ENCODE measurements at regions not wholly inside any gene's neighbourhood (a gene's known extent, or its start where the extent isn't known, plus 50 kb on each side); places are given as distances from the start of the nearest gene placed in this dataset.

GRCh38 chr7:132019703-132020102 lies 463.3 kb upstream of the PODXL start:
- 50% methylated on average over 1 of the region's 1 CpG for WGBS
- H3K27ac ChIP-seq: no peak overlapping the region
- H3K9me3 ChIP-seq: no peaks in the 10 kb centered on the region
- no peak overlapping the region for H3K4me3 ChIP-seq
- TF ChIP-seq EP300 (IDR thresholded peaks at IDR 0.05) (no peak), CTCF (IDR thresholded peaks at IDR 0.05) (no peak), POLR2AphosphoS5 (IDR thresholded peaks at IDR 0.05) (no peak), POLR2A (IDR thresholded peaks at IDR 0.05) (no peak)
- no peak for DNase-seq (ENCODE audit: low spot score in 2 of 2)
- no peaks in the 10 kb centered on the region for H3K27me3 ChIP-seq
- no peaks in the 10 kb centered on the region for H3K36me3 ChIP-seq
- no peaks in the 10 kb centered on the region for H3K4me1 ChIP-seq

GRCh38 chr7:132009778-132010177 lies 453.4 kb upstream of the PODXL start:
- no peaks in the 10 kb centered on the region for H3K4me1 ChIP-seq
- TF ChIP-seq CTCF (IDR thresholded peaks at IDR 0.05) (no peak), EP300 (IDR thresholded peaks at IDR 0.05) (no peak), POLR2AphosphoS5 (IDR thresholded peaks at IDR 0.05) (no peak), POLR2A (IDR thresholded peaks at IDR 0.05) (no peak)
- H3K9me3 ChIP-seq: no peaks in the 10 kb centered on the region
- no peak for DNase-seq (ENCODE audit: low spot score in 2 of 2)
- WGBS: 96% methylated on average over 3 of the region's 4 CpGs
- no peak overlapping the region for H3K4me3 ChIP-seq
- H3K27ac ChIP-seq: no peak overlapping the region
- no peaks in the 10 kb centered on the region for H3K36me3 ChIP-seq
- H3K27me3 ChIP-seq: no peaks in the 10 kb centered on the region

- Histone ChIP-seq H3K36me3 (no peaks in the 10 kb centered on the region), H3K27me3 (no peaks in the 10 kb centered on the region), H3K4me1 (no peaks in the 10 kb centered on the region), H3K9me3 (no peaks in the 10 kb centered on the region), H3K4me3 (no peak overlapping the region), H3K27ac (no peak overlapping the region)
- DNase-seq (ENCODE audit: low spot score in 2 of 2): no peak
- 47% methylated on average over 5 of the region's 5 CpGs for WGBS
- TF ChIP-seq POLR2A (IDR thresholded peaks at IDR 0.05): no peak
- TF ChIP-seq EP300 (IDR thresholded peaks at IDR 0.05): no peak
- TF ChIP-seq POLR2AphosphoS5 (IDR thresholded peaks at IDR 0.05): no peak
- no peak for TF ChIP-seq CTCF (IDR thresholded peaks at IDR 0.05)
These were observed 448.1 kb upstream of the PODXL start for GRCh38 chr7:132004529-132004928.

GRCh38 chr7:132002343-132002968 lies 446.0 kb upstream of the PODXL start:
- Histone ChIP-seq H3K4me3 (no peak overlapping the region), H3K27me3 (no peaks in the 10 kb centered on the region), H3K27ac (no peak overlapping the region), H3K4me1 (no peaks in the 10 kb centered on the region), H3K36me3 (no peaks in the 10 kb centered on the region), H3K9me3 (no peaks in the 10 kb centered on the region)
- DNase-seq (ENCODE audit: low spot score in 2 of 2): no peak
- TF ChIP-seq EP300 (IDR thresholded peaks at IDR 0.05) (no peak), POLR2A (IDR thresholded peaks at IDR 0.05) (no peak), CTCF (IDR thresholded peaks at IDR 0.05) (no peak), POLR2AphosphoS5 (IDR thresholded peaks at IDR 0.05) (no peak)
- WGBS: 90% methylated on average over 3 of the region's 3 CpGs

GRCh38 chr7:132001146-132001545 lies 444.7 kb upstream of the PODXL start:
- H3K27ac ChIP-seq: no peak overlapping the region
- H3K4me3 ChIP-seq: no peak overlapping the region
- no peaks in the 10 kb centered on the region for H3K4me1 ChIP-seq
- no peaks in the 10 kb centered on the region for H3K27me3 ChIP-seq
- no peaks in the 10 kb centered on the region for H3K9me3 ChIP-seq
- no peak for TF ChIP-seq POLR2AphosphoS5 (IDR thresholded peaks at IDR 0.05)
- no peak for TF ChIP-seq CTCF (IDR thresholded peaks at IDR 0.05)
- H3K36me3 ChIP-seq: no peaks in the 10 kb centered on the region
- WGBS: 41% methylated on average over 2 of the region's 2 CpGs
- DNase-seq (ENCODE audit: low spot score in 2 of 2): no peak
